Progenitor cell of endocrine pancreas (in vitro differentiated cells): ENCODE measurements at regions not wholly inside any gene's neighbourhood (a gene's known extent, or its start where the extent isn't known, plus 50 kb on each side); places are given as distances from the start of the nearest gene placed in this dataset.
"Not testable (repeated sequence)": the region's sequence is repeated elsewhere in the genome, so short reads cannot be mapped to it uniquely, and the experiment has no call there.

Experiments used
- DNase-seq: peaks from one replicate; pipeline ENCODE4 v3.0.0; 2021; ENCODE audit warnings: low spot score; ENCODE audit not compliant: unreplicated experiment
- H3K27ac Mint-ChIP-seq: 2 replicates; pipeline ENCODE4 v1.8.0; 2021; ENCODE audit warnings: mild to moderate bottlenecking, moderate library complexity, mixed read lengths
- H3K27me3 Mint-ChIP-seq: 2 replicates; pipeline ENCODE4 v1.8.0; 2021; ENCODE audit warnings: mixed read lengths
- H3K36me3 Mint-ChIP-seq: 2 replicates; pipeline ENCODE4 v1.8.0; 2022; ENCODE audit warnings: mixed read lengths; ENCODE audit not compliant: insufficient read depth
- H3K4me1 Mint-ChIP-seq: 2 replicates; pipeline ENCODE4 v1.8.0; 2021; ENCODE audit warnings: low read depth, mixed read lengths
- H3K4me3 Mint-ChIP-seq: 2 replicates; pipeline ENCODE4 v1.8.0; 2021; ENCODE audit warnings: low read depth, mild to moderate bottlenecking, moderate library complexity, mixed read lengths
- H3K9me3 Mint-ChIP-seq: 2 replicates; pipeline ENCODE4 v1.8.0; 2021; ENCODE audit warnings: low read depth, mixed read lengths
- CTCF ChIP-seq: fragments of 200-600 bp; sonication (generic); IDR thresholded peaks from one replicate; pipeline ENCODE4 v1.5.0; 2021; ENCODE audit warnings: antibody characterized with exemption, mild to moderate bottlenecking; ENCODE audit not compliant: unreplicated experiment

GRCh38 chr2:192901446-192901845 lies 706.7 kb upstream of the TMEFF2 start:
- no peak for DNase-seq
- Mint-ChIP-seq H3K27me3 (no peaks in the 10 kb centered on the region), H3K4me1 (peaks cover 1% of the 10 kb centered on the region), H3K9me3 (peaks cover 14% of the 10 kb centered on the region), H3K36me3 (no peaks in the 10 kb centered on the region), H3K27ac (no peak overlapping the region), H3K4me3 (no peak overlapping the region)
- TF ChIP-seq CTCF = no peak

- Mint-ChIP-seq H3K4me3 (no peak overlapping the region), H3K27me3 (no peaks in the 10 kb centered on the region), H3K9me3 (peaks cover 8% of the 10 kb centered on the region), H3K36me3 (no peaks in the 10 kb centered on the region), H3K4me1 (peaks cover 3% of the 10 kb centered on the region), H3K27ac (no peak overlapping the region)
- no peak for DNase-seq
- no peak for TF ChIP-seq CTCF
Measured at GRCh38 chr2:192899466-192899865, 704.7 kb upstream of the TMEFF2 start.

GRCh38 chr2:192893976-192894375 lies 699.2 kb upstream of the TMEFF2 start:
- not testable (repeated sequence) for H3K27me3 Mint-ChIP-seq, H3K36me3 Mint-ChIP-seq, DNase-seq, H3K27ac Mint-ChIP-seq, H3K9me3 Mint-ChIP-seq, H3K4me1 Mint-ChIP-seq, H3K4me3 Mint-ChIP-seq

- no peak for TF ChIP-seq CTCF
- Mint-ChIP-seq H3K27me3 (no peaks in the 10 kb centered on the region), H3K36me3 (no peaks in the 10 kb centered on the region), H3K4me1 (peaks cover 15% of the 10 kb centered on the region), H3K9me3 (no peaks in the 10 kb centered on the region), H3K27ac (no peak overlapping the region), H3K4me3 (no peak overlapping the region)
- no peak for DNase-seq
Measured at GRCh38 chr2:192888109-192888508, 693.4 kb upstream of the TMEFF2 start.

GRCh38 chr2:192887337-192887736 lies 692.6 kb upstream of the TMEFF2 start:
- no peak for TF ChIP-seq CTCF
- Mint-ChIP-seq H3K27ac (no peak overlapping the region), H3K4me3 (no peak overlapping the region), H3K4me1 (peaks cover 15% of the 10 kb centered on the region), H3K27me3 (no peaks in the 10 kb centered on the region), H3K9me3 (no peaks in the 10 kb centered on the region), H3K36me3 (no peaks in the 10 kb centered on the region)
- no peak for DNase-seq

- Mint-ChIP-seq H3K9me3 (no peaks in the 10 kb centered on the region), H3K4me1 (peaks cover 15% of the 10 kb centered on the region), H3K27ac (no peak overlapping the region), H3K36me3 (no peaks in the 10 kb centered on the region), H3K4me3 (no peak overlapping the region), H3K27me3 (no peaks in the 10 kb centered on the region)
- DNase-seq = no peak
- TF ChIP-seq CTCF = no peak
Measured at GRCh38 chr2:192886636-192887035, 691.9 kb upstream of the TMEFF2 start.
